Glomerular visceral epithelial cell (primary cell): ENCODE measurements at regions not wholly inside any gene's neighbourhood (a gene's known extent, or its start where the extent isn't known, plus 50 kb on each side); places are given as distances from the start of the nearest gene placed in this dataset.

Experiments used
- DNase-seq: peaks from one replicate; pipeline ENCODE4 v3.0.0-alpha.2; 2016; ENCODE audit errors: extremely low spot score

DNA sequence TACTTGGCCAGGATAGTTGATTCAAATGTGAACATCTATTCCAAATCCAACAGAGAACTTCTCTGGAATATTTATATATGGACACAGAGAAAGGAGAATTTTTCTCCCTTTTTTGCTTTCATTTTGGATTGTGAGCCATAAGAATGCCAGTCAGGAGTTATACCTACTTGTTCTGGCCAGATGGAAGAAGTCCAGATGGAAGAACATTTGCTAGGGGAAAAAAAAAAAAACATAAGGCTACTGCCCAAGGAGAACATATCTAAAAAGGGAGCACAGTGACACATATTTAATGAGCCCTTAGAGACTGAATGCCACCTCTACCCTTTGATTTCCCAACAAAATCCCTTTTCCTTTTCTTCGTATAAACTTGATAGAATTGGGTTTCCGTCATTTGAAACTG is 61.7 kb upstream of the PPP2R2B start:
- DNase-seq = no peak

GRCh38 chr5:146944019-146944418 is 65.5 kb upstream of the PPP2R2B start:
- no peak for DNase-seq

GRCh38 chr5:146944764-146945616 is 66.4 kb upstream of the PPP2R2B start:
- no peak for DNase-seq

- no peak for DNase-seq
These were observed 67.1 kb upstream of the PPP2R2B start for GRCh38 chr5:146945617-146946084.

DNA sequence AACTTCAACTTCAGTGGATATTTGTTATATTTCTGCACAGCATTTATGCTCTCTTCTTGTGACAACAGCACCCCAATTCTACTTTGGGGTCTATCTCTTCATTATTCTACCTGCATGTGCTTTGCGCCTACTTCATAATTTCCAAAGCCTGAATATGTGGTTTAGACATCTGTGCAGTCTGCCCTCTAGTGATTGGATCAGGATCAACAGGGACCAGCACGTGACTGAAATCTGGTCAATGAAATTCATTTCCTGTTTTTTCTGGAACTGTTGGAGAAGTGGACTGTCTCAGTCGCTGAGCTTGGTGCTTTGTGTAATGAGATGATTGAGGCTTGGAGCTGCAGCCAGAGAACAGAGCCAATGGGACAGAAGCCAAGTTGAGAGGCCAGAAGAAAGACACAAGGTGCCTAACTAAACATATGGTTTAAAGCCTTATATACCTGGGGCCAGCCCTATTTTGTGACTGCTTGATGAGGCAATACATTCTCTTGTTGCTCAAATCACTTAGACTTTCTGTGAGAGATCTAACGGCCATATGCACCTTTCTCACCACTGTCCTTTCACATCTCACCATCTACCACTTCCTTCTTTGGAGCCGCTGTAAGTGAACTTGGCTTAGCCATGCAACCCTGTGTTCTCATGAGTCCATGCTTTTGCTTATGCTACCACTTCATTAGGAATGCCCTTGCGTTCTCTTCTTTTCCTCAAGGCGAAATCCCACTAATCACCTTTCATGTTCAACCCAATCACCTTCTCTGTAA is 68.8 kb upstream of the PPP2R2B start:
- DNase-seq = no peak

GRCh38 chr5:146948666-146949065 is 70.1 kb upstream of the PPP2R2B start:
- no peak for DNase-seq

- DNase-seq = no peak
These were observed 73.6 kb upstream of the PPP2R2B start for GRCh38 chr5:146952168-146952567.

- DNase-seq = no peak
These were observed 77.7 kb upstream of the PPP2R2B start for GRCh38 chr5:146956217-146956616.

DNA sequence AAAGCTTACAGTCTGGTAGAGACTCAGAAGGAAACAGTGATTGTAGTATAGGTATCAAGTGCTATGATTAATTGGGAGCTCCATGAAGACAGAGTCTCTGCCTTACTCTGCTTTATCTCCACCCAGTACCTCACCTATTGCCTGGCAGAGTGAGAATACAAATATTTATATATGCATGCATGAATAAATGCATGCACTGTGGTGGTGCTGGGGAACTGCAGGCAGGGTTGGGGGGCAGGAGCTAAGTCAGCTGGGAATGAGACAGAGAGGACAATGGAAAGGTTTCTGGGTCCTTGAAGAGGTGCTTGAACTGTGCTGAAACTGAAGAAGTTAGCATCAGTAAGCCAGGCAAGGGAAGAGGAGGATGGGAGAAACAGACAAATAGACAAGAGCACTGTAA is 80.8 kb upstream of the PPP2R2B start:
- DNase-seq = no peak

DNA sequence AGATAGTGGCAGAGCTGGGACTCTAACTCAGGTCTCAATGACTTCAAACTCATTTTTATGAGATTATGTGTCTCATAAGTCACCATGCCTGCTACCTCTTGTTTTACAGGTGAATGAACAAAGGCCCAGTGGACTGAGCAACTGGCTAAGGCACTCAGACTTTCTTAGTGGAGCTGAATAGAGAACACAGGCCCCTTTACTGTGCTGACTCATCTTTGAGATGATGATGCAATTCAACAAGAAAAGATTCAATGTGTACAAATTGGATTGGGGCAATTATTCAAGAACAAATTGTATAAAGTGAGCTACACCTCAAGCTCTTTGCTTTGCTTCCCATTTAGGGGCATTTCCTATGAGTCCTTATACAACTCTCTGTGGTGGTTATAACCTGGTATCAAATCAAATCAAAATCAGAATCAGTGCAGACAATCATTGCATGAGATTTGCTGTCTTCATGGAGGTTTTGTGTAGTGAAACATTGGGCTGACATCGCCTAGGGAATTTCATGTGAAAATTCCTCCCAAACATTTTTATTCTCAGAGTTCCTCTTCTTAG is 84.3 kb upstream of the PPP2R2B start:
- DNase-seq = no peak

GRCh38 chr5:146965761-146966659 is 87.5 kb upstream of the PPP2R2B start:
- peak; percentile 80 for DNase-seq

GRCh38 chr5:146967646-146968045 is 89.1 kb upstream of the PPP2R2B start:
- no peak for DNase-seq

GRCh38 chr5:146971401-146971800 is 92.8 kb upstream of the PPP2R2B start:
- DNase-seq = no peak

DNA sequence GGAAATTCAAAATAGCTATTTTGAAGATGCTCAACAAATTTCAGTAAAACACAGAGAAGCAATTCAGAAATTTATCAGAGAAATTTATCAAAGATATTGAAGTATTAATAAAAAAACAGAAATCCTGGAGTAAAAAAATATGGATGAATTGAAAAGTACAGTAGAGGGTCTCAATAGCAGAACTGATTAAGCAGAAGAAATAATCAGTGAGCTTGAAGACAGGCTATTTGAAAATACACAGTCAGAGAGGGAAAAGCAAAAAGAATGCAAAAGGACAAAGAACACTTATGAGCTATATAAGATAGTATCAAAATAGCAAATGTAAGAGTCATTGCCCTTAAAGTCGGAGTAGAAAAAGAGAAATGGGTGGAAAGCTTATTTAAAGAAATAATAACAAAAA is 107.9 kb upstream of the PPP2R2B start:
- DNase-seq = no peak

- DNase-seq = no peak
These were observed 115.4 kb upstream of the PPP2R2B start for GRCh38 chr5:146993876-146994530.

DNA sequence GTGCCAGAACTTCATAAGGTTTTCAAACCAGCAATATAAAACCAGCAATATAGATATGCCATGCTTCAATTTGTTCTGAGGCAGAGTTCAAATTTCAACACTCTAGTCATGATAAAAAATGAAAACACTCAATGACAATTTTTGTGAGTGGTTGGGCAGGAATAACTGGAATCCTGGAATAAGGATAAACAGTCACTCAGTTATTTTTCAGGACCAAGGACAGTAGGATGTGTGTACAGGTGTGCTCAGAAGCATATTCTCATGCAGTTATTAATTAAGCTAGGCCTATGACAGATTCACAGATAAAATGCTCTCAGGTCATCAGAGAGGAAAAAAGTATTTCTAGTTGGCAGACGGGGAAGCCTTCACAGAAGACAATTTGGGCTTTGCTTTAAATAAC is 117.3 kb upstream of the PPP2R2B start:
- DNase-seq = no peak

DNA sequence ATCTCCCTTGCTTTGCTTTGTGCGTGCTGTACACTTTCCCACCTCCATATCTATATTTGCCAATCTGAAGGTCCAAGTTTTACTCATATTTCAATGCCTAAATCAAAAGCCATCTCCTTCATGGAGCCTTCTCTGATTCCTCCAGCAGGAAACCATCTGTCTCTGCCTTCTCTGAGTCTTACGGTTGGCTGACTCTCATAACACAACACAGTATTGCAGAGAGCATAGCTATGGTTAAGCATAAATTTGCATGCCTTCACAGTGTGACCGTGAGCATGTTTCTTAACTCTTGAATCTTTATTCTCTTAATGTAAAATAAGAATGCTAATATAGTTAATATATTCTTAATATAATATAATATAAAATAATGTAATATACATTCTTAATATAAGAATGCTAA is 136.8 kb upstream of the PPP2R2B start:
- DNase-seq = no peak

DNA sequence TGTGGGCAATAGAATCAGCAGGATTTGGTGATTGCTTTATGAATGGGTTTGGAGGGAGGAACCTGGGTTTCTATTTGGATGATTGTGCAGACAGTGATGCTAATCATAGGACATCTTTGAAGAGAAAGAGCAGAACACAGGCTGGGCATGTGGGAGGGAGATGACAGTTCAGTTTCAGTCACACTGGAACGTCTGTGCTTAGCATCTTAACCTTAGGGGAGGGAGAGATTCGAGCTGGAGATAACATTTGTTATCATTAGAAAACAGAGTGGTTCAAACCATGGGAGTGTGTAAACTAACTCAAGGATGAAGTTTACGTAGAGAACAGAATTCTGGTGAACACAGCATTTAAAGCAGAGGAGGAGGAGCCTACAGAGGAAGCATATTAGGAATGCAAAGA is 138.6 kb upstream of the PPP2R2B start:
- DNase-seq = no peak

DNA sequence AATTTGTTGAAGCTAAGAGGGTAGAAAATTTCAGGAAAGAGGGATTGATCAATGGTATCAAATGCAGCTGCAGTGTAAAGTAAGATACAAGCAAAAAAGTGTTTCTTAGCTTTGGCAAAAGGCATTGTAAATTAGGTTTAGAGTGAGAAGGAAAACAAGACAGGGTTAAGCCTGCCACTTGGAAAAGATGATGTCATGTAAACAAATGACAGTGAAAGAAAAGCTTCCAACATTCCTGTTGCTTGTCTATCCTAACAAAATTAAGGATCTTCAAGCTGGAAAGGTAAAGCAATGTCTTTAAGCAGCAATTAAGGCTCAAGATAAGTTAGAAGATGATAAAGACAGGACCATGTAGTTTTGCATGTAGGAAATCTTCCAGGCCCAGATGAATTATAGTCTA is 139.1 kb upstream of the PPP2R2B start:
- DNase-seq = no peak

GRCh38 chr5:147018812-147019211 is 140.3 kb upstream of the PPP2R2B start:
- no peak for DNase-seq

GRCh38 chr5:147036691-147037245 is 158.2 kb upstream of the PPP2R2B start:
- no peak for DNase-seq
